Stimulated activated CD4-positive, alpha-beta T cell treated with anti-CD3 and anti-CD28 coated beads, Interleukin-4, amount 100 ng/mL, for 4 hours (primary cell): ENCODE measurements at regions not wholly inside any gene's neighbourhood (a gene's known extent, or its start where the extent isn't known, plus 50 kb on each side); places are given as distances from the start of the nearest gene placed in this dataset.
"Not testable (repeated sequence)": the region's sequence is repeated elsewhere in the genome, so short reads cannot be mapped to it uniquely, and the experiment has no call there.

Experiments
- DNase-seq, 2 experiments: peaks; one replicate each; pipeline ENCODE4 v3.0.0-alpha.2; 2020

DNA sequence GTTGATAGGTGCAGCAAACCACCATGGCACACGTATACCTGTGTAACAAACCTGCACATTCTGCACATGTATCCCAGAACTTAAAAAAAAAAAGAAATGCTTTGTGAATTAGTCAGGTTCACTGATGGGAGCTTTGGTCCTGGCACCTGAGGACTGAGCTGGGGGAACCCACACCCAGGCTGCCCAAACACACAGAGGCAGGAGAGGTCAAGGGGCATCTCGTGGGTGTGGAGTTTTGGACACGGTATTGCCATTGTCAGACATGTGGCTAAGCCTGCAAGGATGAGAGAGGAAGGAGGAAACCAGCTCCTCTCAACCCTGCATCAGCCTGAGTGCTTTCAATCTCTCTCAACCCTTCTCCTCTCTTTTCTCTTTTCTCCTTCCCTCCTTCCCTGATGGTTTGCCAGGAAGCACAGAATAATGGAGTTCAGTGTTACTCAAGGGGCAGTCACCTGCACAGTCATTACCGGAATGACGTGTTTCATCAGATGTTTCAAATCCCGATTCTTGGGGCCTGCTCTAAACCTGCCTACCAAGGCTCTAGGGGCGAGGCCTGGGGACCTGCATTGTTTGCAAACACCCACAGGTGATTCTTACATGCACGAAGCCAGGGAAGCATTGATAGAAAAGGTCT, 89.9 kb upstream of the NEDD9 start:
- DNase-seq, result no peak

DNA sequence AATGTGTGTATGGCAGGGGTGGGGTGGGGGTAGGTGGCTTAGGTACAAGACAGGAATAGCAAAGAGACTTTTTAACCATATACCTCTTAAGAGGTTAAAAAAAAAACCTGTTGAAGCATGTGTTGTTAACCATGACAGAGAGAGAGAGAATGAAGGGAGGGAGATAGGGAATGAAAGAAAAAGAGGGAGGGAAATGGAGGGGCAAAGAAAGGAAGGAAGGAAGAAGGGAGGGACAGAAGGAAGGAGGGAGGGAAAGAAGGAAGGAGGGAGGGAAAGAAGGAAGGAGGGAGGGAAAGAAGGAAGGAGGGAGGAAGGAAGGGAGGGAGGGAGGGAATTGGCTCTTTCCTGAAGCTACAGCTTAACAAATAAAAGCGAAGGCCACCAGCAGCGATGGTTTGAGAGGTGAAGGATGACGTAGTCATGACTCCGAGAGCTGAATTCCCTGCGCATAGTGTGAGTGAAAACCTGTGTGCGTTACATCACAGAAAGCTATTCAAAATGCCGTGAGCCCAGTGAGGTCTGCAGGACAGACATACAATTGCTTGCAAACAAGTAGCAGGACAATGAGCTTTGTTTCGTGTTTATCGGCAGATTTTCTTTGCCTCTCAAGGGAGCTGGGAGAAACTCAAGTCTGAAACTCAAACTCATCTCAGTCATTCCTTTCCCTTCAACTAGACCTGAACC, 88.6 kb upstream of the NEDD9 start:
- no peak for DNase-seq

DNA sequence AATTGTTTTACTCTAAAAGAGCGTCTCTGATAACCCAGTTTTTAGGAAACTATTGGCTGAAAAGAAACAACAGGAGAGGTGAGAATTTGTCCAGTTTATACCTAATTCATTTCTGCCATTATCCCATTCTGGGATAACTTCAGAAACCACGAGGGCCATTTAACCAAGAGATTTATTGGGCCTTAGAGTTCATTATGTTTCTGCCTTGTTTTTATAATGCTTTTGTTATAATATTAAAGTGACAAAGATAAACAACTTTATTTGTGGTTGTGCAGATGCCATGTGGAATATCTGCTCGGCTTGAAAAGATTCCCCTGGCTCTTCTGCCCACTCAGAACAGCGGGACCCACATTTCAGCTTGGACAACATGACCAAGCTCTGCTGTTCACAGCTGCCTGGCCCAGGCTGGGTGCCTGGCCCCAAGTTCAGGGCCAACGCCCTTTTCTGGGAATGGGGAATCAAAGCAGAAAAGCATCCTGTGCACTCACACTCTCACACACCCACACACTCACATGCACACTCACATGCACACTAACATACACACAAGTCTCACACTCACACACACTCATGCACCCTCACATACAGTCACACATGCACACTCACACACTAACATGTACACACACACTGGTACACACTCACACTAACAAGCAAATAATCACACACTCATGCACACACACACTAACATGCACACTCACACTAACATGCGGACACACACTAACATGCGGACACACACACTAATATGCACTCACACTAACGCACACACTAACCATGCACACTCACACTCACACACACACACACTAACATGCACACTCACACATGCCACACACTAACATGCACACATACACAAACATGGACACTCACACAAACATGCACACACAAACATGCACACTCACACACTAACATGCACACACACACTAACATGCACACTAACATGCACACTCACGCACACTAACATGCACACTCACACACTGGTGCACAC, 86.7 kb upstream of the NEDD9 start:
- DNase-seq, result no peak

DNA sequence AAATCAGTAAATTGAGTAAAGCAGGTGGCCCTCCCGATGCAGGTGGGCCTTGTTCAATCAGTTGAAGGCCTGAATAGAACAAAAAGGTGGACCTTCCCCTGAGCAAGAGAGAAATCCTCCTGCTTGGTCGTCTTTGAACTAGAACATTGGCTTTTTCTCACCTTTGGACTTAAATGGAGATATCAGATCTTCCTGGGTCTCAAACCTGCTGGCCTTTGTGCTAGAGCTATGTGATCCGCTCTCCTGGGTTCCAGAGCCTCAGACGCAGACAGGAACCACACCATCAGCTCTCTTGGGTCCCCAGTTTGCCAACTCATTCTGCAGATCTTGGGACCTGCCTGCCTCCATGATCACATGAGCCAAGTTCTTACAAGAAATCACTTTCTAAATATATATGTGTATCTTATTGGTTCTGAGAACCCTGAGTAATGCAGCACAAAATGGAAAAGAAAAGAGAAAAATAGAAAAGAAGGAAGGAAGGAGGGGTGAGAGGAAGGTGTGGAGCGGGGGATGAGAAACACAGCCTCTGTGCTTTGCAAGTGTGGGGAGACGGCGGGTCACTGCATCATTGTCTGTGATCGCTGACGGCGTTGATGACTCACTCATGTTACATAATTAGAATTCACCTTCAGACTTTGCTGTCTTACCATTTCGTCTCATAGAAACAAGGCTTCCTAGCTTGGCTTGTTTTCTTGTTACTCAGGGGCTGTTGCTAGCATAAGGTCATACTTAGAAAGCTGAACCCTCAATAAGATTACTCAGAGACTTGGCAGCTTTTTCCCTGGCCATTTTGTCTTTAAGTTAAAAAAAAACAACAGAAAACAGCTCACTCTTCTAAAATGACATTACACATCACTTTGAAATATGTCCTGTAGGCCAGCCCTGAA, 85.7 kb upstream of the NEDD9 start:
- peak; percentile 62 to 85 for DNase-seq

DNA sequence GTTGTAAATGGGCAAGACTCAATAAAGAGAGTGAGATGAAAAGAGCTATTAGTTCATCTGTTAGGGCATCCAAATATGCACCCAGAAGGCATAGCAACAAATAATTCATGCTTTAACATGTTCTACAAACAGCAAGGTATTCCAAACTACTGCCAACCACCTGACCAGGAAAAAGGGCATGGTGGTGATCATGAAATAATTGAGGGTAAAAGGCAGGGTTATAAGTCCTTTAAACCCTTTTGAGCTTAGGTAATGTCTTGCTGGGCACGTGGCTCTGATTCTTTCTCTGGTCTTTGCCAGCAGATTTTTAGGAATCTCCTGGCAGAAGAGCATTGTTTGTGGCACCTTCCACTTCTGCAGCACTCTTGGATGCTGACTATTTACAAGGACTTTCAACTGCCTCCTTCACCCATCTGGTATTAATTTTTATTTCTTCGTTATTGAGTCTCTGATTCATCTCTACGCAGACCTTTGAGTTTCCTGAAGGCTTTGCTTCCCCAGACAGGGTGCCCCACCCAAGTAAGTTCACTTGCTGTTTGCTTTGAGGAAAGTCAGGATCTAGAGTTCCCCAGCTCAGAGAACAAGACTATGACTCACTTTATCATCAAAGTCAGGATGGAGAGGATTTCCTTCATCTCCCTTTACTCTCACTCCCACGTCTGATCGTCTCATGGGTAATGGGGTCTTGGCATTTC, 83.4 kb upstream of the NEDD9 start:
- no peak for DNase-seq

DNA sequence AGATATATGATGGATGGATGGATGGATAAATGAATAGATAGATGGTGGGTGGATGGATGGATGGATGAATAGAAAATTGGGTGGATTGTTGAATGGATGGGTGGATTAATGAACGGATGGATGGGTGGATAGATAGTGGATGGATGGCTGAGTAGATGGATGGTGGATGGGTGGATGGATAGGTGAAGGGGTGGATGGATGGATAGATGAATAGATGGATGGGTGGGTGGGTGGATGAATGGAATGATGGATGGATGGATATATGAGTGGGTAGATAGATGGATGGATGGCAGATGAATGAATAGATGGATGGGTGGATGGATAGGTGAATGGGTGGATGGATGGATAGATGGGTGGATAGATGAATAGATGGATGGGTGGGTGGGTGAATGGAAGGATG, 80.7 kb upstream of the NEDD9 start:
- no peak for DNase-seq

DNA sequence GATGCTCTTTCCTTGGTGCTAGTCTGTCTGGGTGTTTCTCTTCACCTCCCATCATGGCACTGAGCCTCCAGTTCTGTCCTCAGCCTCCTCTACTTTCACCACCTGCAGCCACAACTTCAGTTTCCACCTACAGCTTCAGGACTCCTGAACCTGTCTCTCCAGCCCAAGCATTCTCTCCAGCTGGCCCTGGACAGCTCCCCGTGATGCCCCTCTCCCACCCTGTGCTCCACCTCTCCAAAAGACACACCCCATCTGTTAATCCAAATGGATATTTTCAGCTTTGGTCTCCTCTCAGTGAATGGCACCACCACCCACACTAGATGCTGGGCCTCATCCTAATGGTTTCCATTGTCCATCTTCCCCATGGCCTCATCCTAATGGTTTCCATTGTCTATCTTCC, 79.5 kb upstream of the NEDD9 start:
- no peak for DNase-seq

DNA sequence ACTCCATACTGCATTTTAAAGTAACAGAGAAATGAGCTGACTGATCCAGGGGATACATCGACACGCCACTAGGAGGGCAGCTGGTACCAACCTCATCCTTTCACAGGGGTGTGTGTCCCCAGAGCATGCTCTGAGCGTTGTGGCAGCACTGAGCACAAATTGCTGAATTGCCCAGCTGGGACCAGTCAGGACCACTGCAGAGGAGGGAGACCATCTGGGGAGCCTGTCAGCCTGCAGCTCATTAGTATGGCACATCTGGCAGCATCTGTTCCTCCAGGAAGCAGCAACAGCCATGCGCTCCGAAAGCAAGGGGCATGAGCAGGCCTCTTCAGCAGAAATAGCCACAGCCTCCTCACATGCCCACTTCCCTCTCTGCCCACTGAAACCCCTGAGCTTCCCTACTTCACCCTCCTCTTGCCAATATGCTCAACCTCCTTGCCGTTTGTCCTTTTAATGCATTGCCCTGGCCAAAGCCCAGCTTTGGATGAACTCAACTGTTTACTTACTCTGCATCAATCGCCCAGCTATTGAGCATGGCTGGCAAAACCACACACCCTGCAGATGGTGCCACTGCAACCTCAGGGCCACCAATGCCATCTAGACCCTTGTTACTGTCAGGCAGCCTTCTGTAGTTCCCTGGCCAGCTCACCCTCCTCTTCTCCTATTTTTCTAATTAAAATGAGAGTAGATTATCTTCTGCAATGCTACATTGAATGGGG, 77.6 kb upstream of the NEDD9 start:
- no peak for DNase-seq

DNA sequence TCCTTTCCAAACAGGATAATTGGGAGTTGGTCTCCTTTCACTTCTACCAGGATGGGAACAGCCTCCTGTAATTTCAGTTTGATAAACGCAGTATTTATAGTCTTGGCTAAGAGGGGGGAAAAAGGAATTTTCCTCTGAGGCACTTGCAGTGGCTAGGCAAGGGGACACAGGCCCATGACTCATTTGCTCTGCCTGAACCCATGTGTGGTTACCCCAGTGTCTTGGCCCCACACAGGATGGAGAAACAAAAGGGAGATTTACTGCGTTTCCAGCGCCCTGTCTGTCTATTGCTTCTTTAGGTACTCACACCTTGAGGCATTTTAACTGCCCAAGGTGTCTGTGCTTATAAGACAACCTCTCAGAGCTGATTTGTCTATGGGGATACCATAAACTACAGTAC, 74.8 kb upstream of the NEDD9 start:
- DNase-seq, result no peak

DNA sequence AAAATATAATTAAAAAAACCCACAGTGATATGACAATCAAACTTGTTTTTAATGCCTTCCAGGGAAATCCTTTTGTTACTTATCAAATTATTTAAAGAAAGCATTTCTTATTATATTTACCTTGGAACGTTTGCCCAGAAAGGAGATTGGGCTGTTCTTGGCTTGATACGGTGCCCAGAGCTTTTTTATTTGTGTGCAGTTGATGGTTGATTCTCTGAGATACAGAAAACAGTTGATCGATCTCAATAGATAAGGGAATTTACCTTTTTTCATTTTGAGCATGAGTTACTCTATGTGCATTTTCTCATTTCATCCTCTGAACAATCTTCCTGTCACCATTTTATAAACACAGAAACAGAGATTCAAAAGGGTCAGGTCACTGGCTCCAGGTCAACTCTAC, 72.5 kb upstream of the NEDD9 start:
- DNase-seq, result no peak

DNA sequence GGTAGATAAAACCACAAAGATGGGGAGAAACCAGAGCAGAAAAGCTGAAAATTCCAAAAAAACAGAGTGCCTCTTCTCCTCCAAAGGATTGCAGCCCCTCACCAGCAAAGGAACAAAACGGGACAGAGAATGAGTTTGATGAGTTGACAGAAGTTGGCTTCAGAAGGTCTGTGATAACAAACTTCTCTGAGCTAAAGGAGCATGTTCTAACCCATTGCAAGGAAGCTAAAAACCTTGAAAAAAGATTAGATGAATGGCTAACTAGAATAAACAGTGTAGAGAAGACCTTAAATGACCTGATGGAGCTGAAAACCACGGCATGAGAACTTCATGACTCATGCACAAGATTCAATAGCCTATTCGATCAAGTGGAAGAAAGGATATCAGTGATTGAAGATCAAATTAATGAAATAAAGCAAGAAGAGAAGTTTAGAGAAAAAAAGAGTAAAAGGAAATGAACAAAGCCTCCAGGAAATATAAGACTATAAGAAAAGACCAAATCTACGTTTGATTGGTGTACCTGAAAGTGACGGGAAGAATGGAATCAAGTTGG, 67.5 kb upstream of the NEDD9 start:
- DNase-seq, result not testable (repeated sequence)

DNA sequence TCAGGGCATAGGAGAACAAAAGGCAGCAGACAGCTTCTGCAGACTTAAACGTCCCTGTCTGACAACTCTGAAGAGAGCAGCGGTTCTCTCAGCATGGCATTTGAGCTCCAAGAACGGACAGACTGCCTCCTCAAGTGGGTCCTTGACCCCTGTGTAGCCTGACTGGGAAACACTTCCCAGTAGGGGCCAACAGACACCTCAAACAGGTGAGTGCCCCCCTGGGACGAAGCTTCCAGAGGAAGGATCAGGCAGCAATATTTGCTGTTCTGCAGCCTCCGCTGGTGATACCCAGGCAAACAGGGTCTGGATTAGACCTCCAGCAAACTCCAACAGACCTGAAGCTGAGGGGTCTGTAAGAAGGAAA, 66.9 kb upstream of the NEDD9 start:
- not testable (repeated sequence) for DNase-seq

DNA sequence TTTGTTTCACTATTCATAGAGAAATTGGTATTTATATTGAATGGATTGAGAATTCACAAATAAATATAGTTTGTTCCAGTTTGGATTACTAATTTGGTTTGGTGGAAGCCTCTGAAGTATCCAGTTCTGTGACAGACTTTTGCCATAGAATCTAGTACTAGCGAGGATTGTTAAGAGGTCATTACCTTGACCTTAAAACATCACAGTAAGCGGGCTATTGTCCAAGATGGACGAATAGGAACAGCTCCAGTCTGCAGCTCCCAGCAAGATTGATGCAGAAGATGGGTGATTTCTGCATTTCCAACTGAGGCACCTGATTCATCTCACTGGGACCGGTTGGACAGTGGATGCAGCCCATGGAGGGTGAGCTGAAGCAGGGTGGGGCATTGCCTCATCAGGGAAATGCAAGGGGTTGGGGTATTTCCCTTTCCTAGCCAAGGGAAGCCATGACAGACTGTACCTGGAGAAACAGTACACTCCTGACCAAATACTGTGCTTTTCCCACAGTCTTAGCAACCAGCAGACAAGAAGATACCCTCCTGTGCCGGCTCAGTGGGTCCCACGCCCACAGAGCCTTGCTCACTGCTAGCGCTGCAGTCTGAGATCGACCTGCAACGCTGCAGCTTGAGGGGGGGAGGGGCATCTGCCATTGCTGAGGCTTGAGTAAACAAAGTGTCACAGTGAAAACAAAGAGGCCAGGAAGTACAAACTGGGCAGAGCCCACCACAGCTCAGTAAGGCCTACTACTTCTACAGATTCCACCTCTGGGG, 66.4 kb upstream of the NEDD9 start:
- DNase-seq, result no peak

DNA sequence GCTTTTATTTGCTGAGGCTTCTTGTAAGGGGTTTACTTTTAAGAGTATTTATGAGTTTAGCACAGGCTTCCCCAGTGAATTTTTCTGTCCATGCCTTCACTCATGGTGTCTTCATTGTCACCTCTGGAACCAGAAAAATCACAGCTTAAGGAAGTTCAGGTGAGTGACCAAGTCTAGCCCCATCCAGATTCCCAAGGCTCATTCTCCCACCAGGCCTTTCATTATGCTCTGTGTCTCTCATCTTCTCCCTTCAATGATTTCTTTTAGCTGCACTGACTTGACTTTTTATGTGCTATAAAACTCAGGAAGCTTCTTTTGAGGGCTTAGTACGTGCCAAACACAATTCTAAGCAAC, 64.9 kb upstream of the NEDD9 start:
- no peak for DNase-seq

DNA sequence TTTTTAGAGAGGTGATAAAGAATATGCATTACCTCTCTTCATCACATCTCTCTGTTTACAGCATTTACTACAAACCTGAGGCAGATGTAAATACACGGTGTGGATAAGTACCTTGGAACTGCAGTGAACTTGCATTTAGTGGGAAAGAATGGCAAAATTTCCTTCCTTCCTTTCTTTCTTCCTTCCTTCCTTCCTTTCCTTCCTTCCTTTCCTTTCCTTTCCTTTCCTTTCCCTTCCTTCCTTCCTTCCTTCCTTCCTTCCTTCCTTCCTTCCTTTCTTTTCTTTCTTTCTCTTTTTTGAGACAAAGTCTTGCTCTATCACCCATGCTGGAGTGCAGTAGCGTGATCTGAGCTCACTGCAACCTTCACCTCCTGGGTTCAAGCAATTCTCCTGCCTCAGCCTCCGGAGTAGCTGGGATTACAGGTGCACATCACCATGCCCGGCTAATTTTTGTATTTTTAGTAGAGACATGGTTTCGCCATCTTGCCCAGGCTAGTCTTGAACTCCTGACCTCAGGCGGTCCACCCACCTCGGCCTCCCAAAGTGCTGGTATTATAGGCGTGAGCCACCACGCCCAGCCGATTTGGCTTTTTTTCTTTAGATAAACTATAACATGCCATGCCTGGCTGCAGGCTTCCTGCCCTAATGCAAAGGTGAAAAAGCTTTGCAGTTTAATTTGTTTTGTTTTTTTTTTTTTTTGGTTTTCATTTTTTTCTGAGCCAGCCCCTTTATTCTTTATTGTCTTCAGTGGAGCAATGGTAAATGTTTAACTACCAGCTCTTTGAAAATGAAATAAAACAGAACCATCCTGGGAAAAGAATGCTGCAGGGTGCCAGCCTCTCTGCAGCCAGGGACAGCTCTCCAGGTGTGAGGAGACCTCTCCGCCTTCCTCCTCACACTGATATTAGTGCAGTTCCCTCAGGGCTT, 64.2 kb upstream of the NEDD9 start:
- DNase-seq, result no peak

DNA sequence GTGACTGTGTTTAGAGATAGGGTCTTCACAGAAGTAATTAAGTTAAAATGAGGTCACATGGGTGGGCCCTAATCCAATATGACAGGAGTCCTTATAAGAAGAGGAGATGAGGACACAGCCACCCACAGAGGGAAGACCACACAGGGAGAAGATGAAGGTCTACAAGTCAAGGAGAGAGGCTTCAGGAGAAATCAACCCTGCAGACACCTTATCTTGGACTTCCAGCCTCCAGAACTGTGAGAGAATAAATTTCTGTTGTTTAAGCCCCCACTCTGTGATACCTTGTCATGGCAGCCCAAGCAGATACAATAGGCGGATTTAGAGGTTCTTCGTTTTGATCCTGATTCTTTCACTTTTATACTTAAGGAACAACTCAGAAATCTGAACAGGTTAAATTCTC, 63.5 kb upstream of the NEDD9 start:
- DNase-seq, result no peak

DNA sequence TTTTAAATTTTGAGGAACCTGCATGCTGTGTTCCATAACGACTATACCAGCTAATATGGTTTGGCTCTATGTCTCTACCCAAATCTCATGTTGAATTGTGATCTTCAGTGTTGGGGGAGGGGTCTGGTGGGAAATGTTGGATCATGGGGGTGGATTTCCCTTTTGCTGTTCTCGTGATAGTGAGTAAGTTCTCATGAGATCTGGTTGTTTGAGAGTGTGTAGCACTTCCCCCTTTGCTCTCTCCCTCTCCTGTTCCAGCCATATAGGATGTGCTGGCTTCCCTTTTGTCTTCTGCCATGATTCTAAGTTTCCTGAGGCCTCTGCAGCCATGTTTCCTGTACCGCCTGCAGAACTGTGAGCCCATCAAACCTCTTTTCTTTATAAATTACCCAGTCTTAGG, 61.8 kb upstream of the NEDD9 start:
- DNase-seq, result no peak

DNA sequence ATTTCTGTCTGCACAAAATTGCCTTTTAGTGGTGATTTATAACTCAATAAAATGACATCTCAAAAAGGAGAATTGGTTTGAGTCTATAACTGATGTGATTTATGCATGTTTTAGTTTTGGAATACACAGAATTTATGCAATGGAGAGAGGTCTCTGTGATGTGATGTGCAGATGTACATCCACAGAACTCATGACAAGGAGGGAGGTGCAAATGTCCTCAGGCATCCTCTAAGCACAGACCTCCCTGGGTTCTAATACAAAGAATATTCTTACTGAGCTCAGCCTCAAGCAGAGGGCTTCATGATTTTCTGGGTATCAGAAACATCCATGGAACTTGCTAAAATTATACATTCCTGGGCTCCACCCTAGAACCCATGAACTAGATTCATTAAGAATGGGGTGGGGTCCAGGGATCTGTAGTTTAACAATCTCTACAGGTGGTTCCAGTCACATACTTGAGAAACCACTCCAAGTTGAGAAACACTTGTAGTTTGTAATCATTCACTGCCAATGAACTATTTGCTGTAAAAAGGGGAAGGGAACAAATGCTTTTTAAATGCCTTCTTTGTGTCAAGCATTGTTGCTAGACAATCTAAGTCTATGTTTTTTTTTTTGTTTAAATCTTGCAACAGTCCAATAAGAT, 60.2 kb upstream of the NEDD9 start:
- no peak for DNase-seq

DNA sequence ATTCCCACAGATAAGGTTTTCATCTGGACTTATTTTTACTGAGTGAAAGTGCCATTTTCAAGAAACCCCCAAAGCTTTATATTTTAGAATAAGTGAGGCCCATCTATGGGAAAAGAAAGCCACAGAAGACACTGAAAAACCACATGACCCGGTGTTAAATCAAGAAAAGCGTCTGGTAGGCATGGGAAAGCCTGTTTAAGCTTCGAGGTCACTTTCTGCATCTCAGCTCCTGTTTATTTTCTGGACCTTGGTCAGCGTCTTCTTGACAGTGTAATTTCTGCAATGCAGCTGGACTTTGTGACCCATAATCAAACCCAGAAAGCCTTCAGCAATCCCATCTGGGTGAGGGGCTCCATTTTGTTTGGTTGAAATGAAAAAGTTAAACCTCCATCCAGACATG, 59.6 kb upstream of the NEDD9 start:
- DNase-seq, result no peak
